Osteoblast (primary cell): ENCODE measurements at regions not wholly inside any gene's neighbourhood (a gene's known extent, or its start where the extent isn't known, plus 50 kb on each side); places are given as distances from the start of the nearest gene placed in this dataset.
A peak's percentile ranks its signal among the peaks of the same experiment; 100 is the strongest.

Experiments
- DNase-seq: peaks from one replicate; pipeline ENCODE4 v3.0.0; 2011; ENCODE audit warnings: low spot score, mixed read lengths; ENCODE audit not compliant: insufficient read length; ENCODE audit errors: missing footprints
- H2AFZ ChIP-seq: 2 replicates; pipeline ENCODE4 v1.6.0; 2011; ENCODE audit warnings: mild to moderate bottlenecking, low read length
- H3K27ac ChIP-seq: 2 replicates; pipeline ENCODE4 v1.5.1; 2011; ENCODE audit warnings: mild to moderate bottlenecking, low read depth, low read length, moderate library complexity
- H3K27me3 ChIP-seq: 2 replicates; pipeline ENCODE4 v1.6.0; 2012; ENCODE audit warnings: mild to moderate bottlenecking, control low read depth, inconsistent platforms, low read length, moderate library complexity; ENCODE audit not compliant: insufficient read depth
- H3K36me3 ChIP-seq: 2 replicates; pipeline ENCODE4 v1.5.1; 2011; ENCODE audit warnings: mild to moderate bottlenecking, low read length, control low read depth, moderate library complexity; ENCODE audit not compliant: insufficient read depth
- H3K4me1 ChIP-seq: 2 replicates; pipeline ENCODE4 v1.5.1; 2011; ENCODE audit warnings: mild to moderate bottlenecking, low read length, control low read depth, moderate library complexity; ENCODE audit not compliant: insufficient read depth
- H3K4me2 ChIP-seq: 2 replicates; pipeline ENCODE4 v1.6.0; 2011; ENCODE audit warnings: mild to moderate bottlenecking, low read length; ENCODE audit not compliant: insufficient read depth
- H3K4me3 ChIP-seq: fragments of 200-600 bp; sonication (generic); 3 replicates; pipeline ENCODE4 v1.5.1; 2012; ENCODE audit warnings: mild to moderate bottlenecking, low read length, inconsistent platforms; ENCODE audit not compliant: insufficient read depth
- H3K79me2 ChIP-seq: 2 replicates; pipeline ENCODE4 v1.6.0; 2012; ENCODE audit warnings: mild to moderate bottlenecking, low read length, control low read depth, inconsistent platforms; ENCODE audit not compliant: insufficient read depth
- H3K9me3 ChIP-seq: 2 replicates; pipeline ENCODE4 v1.5.1; 2011; ENCODE audit warnings: low read depth, low read length, control low read depth
- H4K20me1 ChIP-seq: 2 replicates; pipeline ENCODE4 v1.6.0; 2012; ENCODE audit warnings: mild to moderate bottlenecking, low read length, control low read depth; ENCODE audit not compliant: insufficient read depth
- CTCF ChIP-seq: IDR thresholded peaks from 2 replicates; pipeline ENCODE4 v1.5.1; 2011; ENCODE audit warnings: mild to moderate bottlenecking, low read depth, low read length, moderate library complexity; ENCODE audit errors: extremely low read depth

GRCh38 chr11:92881940-92882450 is 87.5 kb upstream of the MTNR1B start:
- Histone ChIP-seq H3K4me2 (no peak overlapping the region), H3K36me3 (no peaks in the 10 kb centered on the region), H3K9me3 (no peaks in the 10 kb centered on the region), H3K27me3 (no peaks in the 10 kb centered on the region), H2AFZ (no peak overlapping the region), H3K4me3 (no peak overlapping the region), H4K20me1 (no peaks in the 10 kb centered on the region), H3K27ac (no peak overlapping the region), H3K79me2 (no peaks in the 10 kb centered on the region), H3K4me1 (no peaks in the 10 kb centered on the region)
- TF ChIP-seq CTCF: no peak
- DNase-seq: no peak

- no peaks in the 10 kb centered on the region for H3K36me3 ChIP-seq
- H3K4me1 ChIP-seq: no peaks in the 10 kb centered on the region
- H3K27me3 ChIP-seq: no peaks in the 10 kb centered on the region
- no peak overlapping the region for H3K4me2 ChIP-seq
- no peaks in the 10 kb centered on the region for H4K20me1 ChIP-seq
- no peak overlapping the region for H3K4me3 ChIP-seq
- no peak overlapping the region for H3K27ac ChIP-seq
- no peak overlapping the region for H2AFZ ChIP-seq
- DNase-seq: no peak
- TF ChIP-seq CTCF: no peak
- no peaks in the 10 kb centered on the region for H3K79me2 ChIP-seq
- H3K9me3 ChIP-seq: no peaks in the 10 kb centered on the region
These were observed 86.4 kb upstream of the MTNR1B start for GRCh38 chr11:92882828-92883611.

- Histone ChIP-seq H3K4me1 (no peaks in the 10 kb centered on the region), H3K4me3 (no peak overlapping the region), H3K4me2 (no peak overlapping the region), H4K20me1 (no peaks in the 10 kb centered on the region), H3K9me3 (no peaks in the 10 kb centered on the region), H3K79me2 (no peaks in the 10 kb centered on the region), H3K27me3 (no peaks in the 10 kb centered on the region), H3K36me3 (no peaks in the 10 kb centered on the region), H2AFZ (no peak overlapping the region), H3K27ac (no peak overlapping the region)
- DNase-seq: no peak
- TF ChIP-seq CTCF: no peak
These were observed 83.9 kb upstream of the MTNR1B start for GRCh38 chr11:92885600-92885999.

GRCh38 chr11:92886243-92886905 is 83.1 kb upstream of the MTNR1B start:
- DNase-seq: peak; percentile 86
- peak; percentile 74 for TF ChIP-seq CTCF
- no peak overlapping the region for H2AFZ ChIP-seq
- H3K4me3 ChIP-seq: no peak overlapping the region
- no peaks in the 10 kb centered on the region for H3K36me3 ChIP-seq
- no peak overlapping the region for H3K27ac ChIP-seq
- no peaks in the 10 kb centered on the region for H3K79me2 ChIP-seq
- H3K27me3 ChIP-seq: no peaks in the 10 kb centered on the region
- no peak overlapping the region for H3K4me2 ChIP-seq
- H3K4me1 ChIP-seq: no peaks in the 10 kb centered on the region
- H3K9me3 ChIP-seq: no peaks in the 10 kb centered on the region
- no peaks in the 10 kb centered on the region for H4K20me1 ChIP-seq
